B cell (primary cell): ENCODE measurements at regions not wholly inside any gene's neighbourhood (a gene's known extent, or its start where the extent isn't known, plus 50 kb on each side); places are given as distances from the start of the nearest gene placed in this dataset.
"Not testable (repeated sequence)": the region's sequence is repeated elsewhere in the genome, so short reads cannot be mapped to it uniquely, and the experiment has no call there.

Source experiments
- CTCF ChIP-seq: fragments of 200-600 bp; IDR thresholded peaks from one replicate; pipeline ENCODE4 v1.8.0; 2022; ENCODE audit warnings: antibody characterized with exemption, mild to moderate bottlenecking
- EZH2 ChIP-seq: IDR thresholded peaks from 2 replicates; pipeline ENCODE4 v1.6.1; 2012; ENCODE audit warnings: borderline replicate concordance, low read depth, mild to moderate bottlenecking, moderate library complexity, low read length; ENCODE audit not compliant: insufficient read depth, poor library complexity, severe bottlenecking

GRCh38 chr12:43224190-43224805 lies 327.7 kb downstream of the ADAMTS20 start:
- not testable (repeated sequence) for TF ChIP-seq CTCF, EZH2
